SH-SY5Y (cell line): ENCODE measurements at regions not wholly inside any gene's neighbourhood (a gene's known extent, or its start where the extent isn't known, plus 50 kb on each side); places are given as distances from the start of the nearest gene placed in this dataset.

Experiments
- GATA2 ChIP-seq: IDR thresholded peaks from 2 replicates; pipeline ENCODE4 v1.6.1; 2011; ENCODE audit warnings: mild to moderate bottlenecking, low read depth, low read length
- GATA3 ChIP-seq: IDR thresholded peaks from 2 replicates; pipeline ENCODE4 v1.6.1; 2011; ENCODE audit warnings: low read depth, mild to moderate bottlenecking, low read length, moderate library complexity

GRCh38 chr1:98090351-98090750, 169.5 kb upstream of the DPYD start:
- TF ChIP-seq GATA3 (no peak), GATA2 (no peak)
